DOHH2 (cell line): ENCODE measurements at regions not wholly inside any gene's neighbourhood (a gene's known extent, or its start where the extent isn't known, plus 50 kb on each side); places are given as distances from the start of the nearest gene placed in this dataset.

Source experiments
- H3F3A ChIP-seq: fragments of 200-600 bp; sonication (generic), shearing (Covaris generic); 2 replicates; pipeline ENCODE4 v1.6.0; 2016; ENCODE audit warnings: antibody characterized with exemption, mild to moderate bottlenecking; ENCODE audit not compliant: control insufficient read depth, insufficient read depth
- H3K27ac ChIP-seq: fragments of 200-600 bp; sonication (generic); 2 replicates; pipeline ENCODE4 v1.5.1; 2014; ENCODE audit warnings: low read depth, mild to moderate bottlenecking, low read length, moderate library complexity
- H3K27me3 ChIP-seq: fragments of 200-600 bp; sonication (generic); 2 replicates; pipeline ENCODE4 v1.6.1; 2014; ENCODE audit warnings: mild to moderate bottlenecking, low read length, mixed read lengths; ENCODE audit not compliant: control insufficient read depth
- H3K36me3 ChIP-seq: fragments of 200-600 bp; sonication (generic); 2 replicates; pipeline ENCODE4 v1.6.1; 2014; ENCODE audit warnings: mild to moderate bottlenecking, low read length, moderate library complexity, mixed read lengths; ENCODE audit not compliant: control insufficient read depth
- H3K4me1 ChIP-seq: fragments of 200-600 bp; sonication (generic); 2 replicates; pipeline ENCODE4 v1.6.1; 2014; ENCODE audit warnings: mild to moderate bottlenecking, low read length, mixed read lengths; ENCODE audit not compliant: control insufficient read depth
- H3K4me2 ChIP-seq: fragments of 200-600 bp; sonication (generic); 2 replicates; pipeline ENCODE4 v1.6.0; 2014; ENCODE audit warnings: mild to moderate bottlenecking, low read length, moderate library complexity
- H3K4me3 ChIP-seq: fragments of 200-600 bp; sonication (generic); 2 replicates; pipeline ENCODE4 v1.5.1; 2014; ENCODE audit warnings: mild to moderate bottlenecking, low read length, mixed read lengths
- H3K79me2 ChIP-seq: fragments of 200-600 bp; sonication (generic); 2 replicates; pipeline ENCODE4 v1.6.1; 2014; ENCODE audit warnings: mild to moderate bottlenecking, low read length, mixed read lengths; ENCODE audit not compliant: control insufficient read depth
- H3K9me2 ChIP-seq: fragments of 200-600 bp; sonication (generic); replicated peaks from 2 replicates; pipeline ENCODE4 v1.6.1; 2014; ENCODE audit warnings: mild to moderate bottlenecking, low read length, mixed read lengths; ENCODE audit not compliant: control insufficient read depth
- H3K9me3 ChIP-seq: fragments of 200-600 bp; sonication (generic); 2 replicates; pipeline ENCODE4 v1.6.1; 2014; ENCODE audit warnings: antibody characterized with exemption, low read length, mixed read lengths; ENCODE audit not compliant: control insufficient read depth, insufficient read depth
- H4K20me1 ChIP-seq: fragments of 200-600 bp; sonication (generic); 2 replicates; pipeline ENCODE4 v1.6.0; 2014; ENCODE audit warnings: low read depth, mild to moderate bottlenecking, antibody characterized with exemption, low read length, moderate library complexity; ENCODE audit not compliant: control insufficient read depth, insufficient read depth
- EZH2phosphoT487 ChIP-seq: fragments of 200-600 bp; sonication (generic); IDR thresholded peaks from 2 replicates; pipeline ENCODE4 v1.6.1; 2017; ENCODE audit warnings: borderline replicate concordance, mild to moderate bottlenecking, antibody characterized with exemption, low read length, moderate library complexity, mixed read lengths
- TF ChIP-seq, protein P1 (sequence below): fragments of 200-600 bp; sonication (generic); IDR thresholded peaks from one replicate; pipeline ENCODE4 v1.5.1; 2014; ENCODE audit warnings: antibody characterized with exemption, mild to moderate bottlenecking, low read depth, low read length; ENCODE audit not compliant: poor library complexity, severe bottlenecking

DNA sequence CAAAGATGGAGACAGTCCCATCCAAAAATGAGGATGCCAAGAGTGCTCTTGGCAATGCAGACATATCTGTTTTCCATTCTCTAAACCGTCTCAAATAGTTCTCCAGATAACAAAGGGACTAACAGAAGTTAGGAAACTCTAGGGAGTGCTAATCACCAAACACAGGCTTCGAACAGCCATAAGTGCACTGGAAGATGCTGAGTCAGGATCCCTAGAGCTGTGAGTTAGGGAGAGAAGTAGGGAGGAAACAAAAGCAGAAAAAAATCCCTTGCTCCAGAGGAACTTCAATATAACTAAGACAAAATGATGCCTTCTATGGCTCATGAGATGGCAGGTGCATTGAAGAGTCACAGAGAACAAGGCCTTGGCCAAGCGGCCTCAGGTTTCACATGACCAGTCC, 251.0 kb upstream of the PPARGC1A start:
- Histone ChIP-seq H3K9me2 (no peaks in the 10 kb centered on the region), H3F3A (no peaks in the 10 kb centered on the region), H4K20me1 (no peaks in the 10 kb centered on the region), H3K27me3 (no peaks in the 10 kb centered on the region), H3K4me3 (no peak overlapping the region), H3K4me2 (no peak overlapping the region), H3K36me3 (no peaks in the 10 kb centered on the region), H3K79me2 (no peaks in the 10 kb centered on the region), H3K4me1 (no peaks in the 10 kb centered on the region), H3K9me3 (no peaks in the 10 kb centered on the region), H3K27ac (no peak overlapping the region)
- no peak for TF ChIP-seq EZH2phosphoT487
- TF ChIP-seq, protein P1, sequence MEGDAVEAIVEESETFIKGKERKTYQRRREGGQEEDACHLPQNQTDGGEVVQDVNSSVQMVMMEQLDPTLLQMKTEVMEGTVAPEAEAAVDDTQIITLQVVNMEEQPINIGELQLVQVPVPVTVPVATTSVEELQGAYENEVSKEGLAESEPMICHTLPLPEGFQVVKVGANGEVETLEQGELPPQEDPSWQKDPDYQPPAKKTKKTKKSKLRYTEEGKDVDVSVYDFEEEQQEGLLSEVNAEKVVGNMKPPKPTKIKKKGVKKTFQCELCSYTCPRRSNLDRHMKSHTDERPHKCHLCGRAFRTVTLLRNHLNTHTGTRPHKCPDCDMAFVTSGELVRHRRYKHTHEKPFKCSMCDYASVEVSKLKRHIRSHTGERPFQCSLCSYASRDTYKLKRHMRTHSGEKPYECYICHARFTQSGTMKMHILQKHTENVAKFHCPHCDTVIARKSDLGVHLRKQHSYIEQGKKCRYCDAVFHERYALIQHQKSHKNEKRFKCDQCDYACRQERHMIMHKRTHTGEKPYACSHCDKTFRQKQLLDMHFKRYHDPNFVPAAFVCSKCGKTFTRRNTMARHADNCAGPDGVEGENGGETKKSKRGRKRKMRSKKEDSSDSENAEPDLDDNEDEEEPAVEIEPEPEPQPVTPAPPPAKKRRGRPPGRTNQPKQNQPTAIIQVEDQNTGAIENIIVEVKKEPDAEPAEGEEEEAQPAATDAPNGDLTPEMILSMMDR = no peak

DNA sequence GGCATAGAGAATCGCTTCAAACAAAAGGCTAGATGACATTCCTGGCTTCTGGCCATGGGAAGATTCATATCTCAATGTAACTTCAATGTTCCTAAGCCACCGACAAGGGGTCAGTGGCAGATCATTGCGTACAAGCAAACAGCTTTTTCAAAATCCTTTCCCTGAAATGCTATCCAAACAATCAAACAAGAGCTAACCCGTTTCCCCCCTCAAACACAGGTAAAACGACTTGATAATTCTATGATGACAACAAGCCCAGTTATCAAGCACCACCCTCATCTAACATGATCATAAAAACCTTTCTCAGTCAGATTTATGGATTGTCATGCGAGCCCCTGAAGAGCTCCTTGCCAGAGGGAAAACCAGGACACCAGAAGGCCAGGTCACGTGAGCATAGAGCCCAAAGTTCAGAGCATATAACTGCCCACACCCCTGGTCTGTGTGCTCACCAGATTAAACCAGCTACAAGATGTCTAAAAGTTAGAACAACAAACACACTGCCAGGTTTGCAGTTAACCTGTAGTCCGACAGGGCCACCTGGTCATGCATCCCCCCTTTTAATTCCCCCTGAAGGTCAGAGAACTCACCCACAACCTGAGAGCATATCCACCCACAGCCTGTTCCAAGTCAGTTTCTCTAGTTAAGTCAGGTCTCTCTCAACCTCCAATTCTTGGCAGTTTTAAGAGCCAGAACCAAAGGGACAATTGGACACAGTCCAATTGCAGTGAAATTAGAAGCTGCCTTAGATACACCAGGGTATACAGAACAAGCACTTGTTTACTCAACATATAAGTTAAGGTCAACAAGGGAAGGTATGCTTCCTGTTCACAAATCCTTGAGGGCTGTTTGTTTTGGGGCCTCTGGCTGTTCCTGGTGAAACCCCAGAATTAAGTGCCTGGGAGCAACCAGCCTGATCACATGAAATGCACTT, 248.1 kb upstream of the PPARGC1A start:
- no peaks in the 10 kb centered on the region for H3F3A ChIP-seq
- H3K27me3 ChIP-seq = no peaks in the 10 kb centered on the region
- no peaks in the 10 kb centered on the region for H3K4me1 ChIP-seq
- no peak overlapping the region for H3K27ac ChIP-seq
- H3K4me2 ChIP-seq = no peak overlapping the region
- H3K9me2 ChIP-seq = no peaks in the 10 kb centered on the region
- no peaks in the 10 kb centered on the region for H3K79me2 ChIP-seq
- no peaks in the 10 kb centered on the region for H3K36me3 ChIP-seq
- no peak overlapping the region for H3K4me3 ChIP-seq
- no peaks in the 10 kb centered on the region for H3K9me3 ChIP-seq
- no peak for TF ChIP-seq EZH2phosphoT487
- no peaks in the 10 kb centered on the region for H4K20me1 ChIP-seq

DNA sequence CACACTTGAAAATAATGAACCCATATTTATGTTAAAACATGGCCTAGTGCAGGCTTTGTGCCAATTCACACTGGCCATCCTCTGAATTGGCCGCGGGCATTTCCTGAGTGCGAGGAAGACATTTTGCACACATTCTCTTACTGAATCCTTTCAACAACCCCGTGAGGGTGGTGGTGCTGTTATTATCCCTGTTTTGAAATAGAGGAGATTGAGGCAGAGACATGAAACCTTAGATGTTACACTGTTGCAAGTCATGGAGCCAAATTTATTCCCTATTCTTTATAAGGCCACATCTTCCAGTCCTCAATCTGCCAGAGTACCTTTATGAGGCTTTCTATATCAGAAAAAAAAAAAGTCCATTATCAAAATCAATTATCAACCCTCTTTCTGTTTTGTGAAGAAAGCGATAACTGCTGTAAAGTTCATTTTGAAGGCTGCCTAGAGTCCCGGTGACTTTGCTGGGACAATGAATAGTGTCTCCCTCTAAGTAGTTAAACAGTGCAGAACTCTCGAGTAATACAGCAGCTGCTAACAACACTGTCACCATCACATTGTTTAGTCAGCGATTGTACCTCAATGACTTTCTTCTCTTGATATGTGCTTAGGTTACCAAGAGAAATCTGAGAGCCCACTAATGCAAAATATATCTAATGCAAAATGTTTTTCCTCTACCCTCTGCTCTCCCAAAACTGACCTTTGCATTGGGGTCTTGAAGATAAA, 242.3 kb upstream of the PPARGC1A start:
- TF ChIP-seq, protein P1 = no peak
- TF ChIP-seq EZH2phosphoT487 = no peak
- Histone ChIP-seq H3K36me3 (no peaks in the 10 kb centered on the region), H3K27ac (no peak overlapping the region), H3K27me3 (no peaks in the 10 kb centered on the region), H3K79me2 (no peaks in the 10 kb centered on the region), H3K9me2 (no peaks in the 10 kb centered on the region), H3K9me3 (no peaks in the 10 kb centered on the region), H3F3A (no peaks in the 10 kb centered on the region), H3K4me2 (no peak overlapping the region), H4K20me1 (no peaks in the 10 kb centered on the region), H3K4me1 (no peaks in the 10 kb centered on the region), H3K4me3 (no peak overlapping the region)

DNA sequence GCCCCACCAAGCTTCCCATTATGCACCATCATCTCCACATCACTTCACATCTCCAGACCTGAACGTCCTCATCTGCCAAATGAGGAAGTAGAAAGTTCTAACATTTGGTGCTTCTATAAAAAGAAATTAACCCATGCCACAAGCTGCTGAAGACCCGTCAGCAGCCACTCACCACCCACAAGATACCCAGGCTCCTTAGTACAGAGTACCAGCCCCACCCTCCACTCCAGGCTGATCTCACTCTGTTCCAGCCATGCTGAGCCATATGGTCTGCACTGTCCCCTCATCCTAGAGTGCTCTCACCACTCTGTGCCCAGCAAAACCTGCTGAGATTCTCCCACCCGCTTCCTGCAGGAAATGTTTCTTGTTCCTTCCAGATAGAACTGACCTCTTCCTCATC, 240.8 kb upstream of the PPARGC1A start:
- Histone ChIP-seq H3F3A (no peaks in the 10 kb centered on the region), H4K20me1 (no peaks in the 10 kb centered on the region), H3K36me3 (no peaks in the 10 kb centered on the region), H3K4me1 (no peaks in the 10 kb centered on the region), H3K4me2 (no peak overlapping the region), H3K27me3 (no peaks in the 10 kb centered on the region), H3K9me2 (no peaks in the 10 kb centered on the region), H3K9me3 (no peaks in the 10 kb centered on the region), H3K27ac (no peak overlapping the region), H3K4me3 (no peak overlapping the region), H3K79me2 (no peaks in the 10 kb centered on the region)
- no peak for TF ChIP-seq EZH2phosphoT487
- TF ChIP-seq, protein P1 = no peak
